ENCODE measurements at regions not wholly inside any gene's neighbourhood (a gene's known extent, or its start where the extent isn't known, plus 50 kb on each side); places are given as distances from the start of the nearest gene placed in this dataset.

DNA sequence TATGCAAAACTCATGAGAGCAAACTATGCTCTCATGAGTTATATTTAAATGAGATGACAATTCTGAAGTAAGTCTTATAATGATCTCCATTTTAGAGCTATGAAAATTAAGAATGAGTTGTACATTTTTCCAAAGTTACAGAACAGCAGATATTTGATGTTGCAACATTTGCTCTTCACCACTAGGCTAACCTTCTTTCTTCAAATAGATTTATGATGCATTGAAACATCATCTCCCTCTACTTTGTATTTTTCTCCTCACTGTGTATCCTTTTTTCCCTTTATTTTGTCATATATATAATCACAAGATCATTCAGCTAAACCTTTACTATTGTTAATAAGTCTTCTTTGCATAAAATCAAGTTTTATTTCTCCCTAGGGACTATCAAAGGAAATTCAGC lies 497.7 kb upstream of the TYRP1 start:
- no peaks in the 10 kb centered on the region for H3K9me3 ChIP-seq (ENCODE audit: insufficient read depth, low read depth)
- no TSS peak for BruUV-seq (replicated peaks)
- H3K36me3 ChIP-seq (ENCODE audit: low read depth): no peaks in the 10 kb centered on the region
- H3K9me2 ChIP-seq (ENCODE audit: insufficient read depth): no peaks in the 10 kb centered on the region
- no peaks in the 10 kb centered on the region for H3K79me2 ChIP-seq (ENCODE audit: low read depth)
- no peaks in the 10 kb centered on the region for H4K20me1 ChIP-seq (ENCODE audit: insufficient read depth)
- no peak overlapping the region for H2AFZ ChIP-seq
- TF ChIP-seq, protein P1, sequence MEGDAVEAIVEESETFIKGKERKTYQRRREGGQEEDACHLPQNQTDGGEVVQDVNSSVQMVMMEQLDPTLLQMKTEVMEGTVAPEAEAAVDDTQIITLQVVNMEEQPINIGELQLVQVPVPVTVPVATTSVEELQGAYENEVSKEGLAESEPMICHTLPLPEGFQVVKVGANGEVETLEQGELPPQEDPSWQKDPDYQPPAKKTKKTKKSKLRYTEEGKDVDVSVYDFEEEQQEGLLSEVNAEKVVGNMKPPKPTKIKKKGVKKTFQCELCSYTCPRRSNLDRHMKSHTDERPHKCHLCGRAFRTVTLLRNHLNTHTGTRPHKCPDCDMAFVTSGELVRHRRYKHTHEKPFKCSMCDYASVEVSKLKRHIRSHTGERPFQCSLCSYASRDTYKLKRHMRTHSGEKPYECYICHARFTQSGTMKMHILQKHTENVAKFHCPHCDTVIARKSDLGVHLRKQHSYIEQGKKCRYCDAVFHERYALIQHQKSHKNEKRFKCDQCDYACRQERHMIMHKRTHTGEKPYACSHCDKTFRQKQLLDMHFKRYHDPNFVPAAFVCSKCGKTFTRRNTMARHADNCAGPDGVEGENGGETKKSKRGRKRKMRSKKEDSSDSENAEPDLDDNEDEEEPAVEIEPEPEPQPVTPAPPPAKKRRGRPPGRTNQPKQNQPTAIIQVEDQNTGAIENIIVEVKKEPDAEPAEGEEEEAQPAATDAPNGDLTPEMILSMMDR (conservative IDR thresholded peaks at IDR 0.05): no peak
- TF ChIP-seq EZH2 (IDR thresholded peaks at IDR 0.05; ENCODE audit: low read depth): no peak
- H3K27me3 ChIP-seq (ENCODE audit: insufficient read depth, low read depth): no peaks in the 10 kb centered on the region
- no peaks in the 10 kb centered on the region for H3F3A ChIP-seq (ENCODE audit: insufficient read depth, low read depth)
- CTCF ChIA-PET: no interaction called here
- no peak overlapping the region for H3K4me2 ChIP-seq
- intact Hi-C loops (cut with micrococcal nuclease; ENCODE audit: unreplicated experiment): no loop called here
- no peak overlapping the region for H3K4me3 ChIP-seq
- no peaks in the 10 kb centered on the region for H3K4me1 ChIP-seq (replicated peaks; ENCODE audit: insufficient read depth)
- no peak overlapping the region for H3K27ac ChIP-seq
- DNase-seq: no peak
- POLR2A ChIA-PET (ENCODE audit: unreplicated experiment): no interaction called here

DNA sequence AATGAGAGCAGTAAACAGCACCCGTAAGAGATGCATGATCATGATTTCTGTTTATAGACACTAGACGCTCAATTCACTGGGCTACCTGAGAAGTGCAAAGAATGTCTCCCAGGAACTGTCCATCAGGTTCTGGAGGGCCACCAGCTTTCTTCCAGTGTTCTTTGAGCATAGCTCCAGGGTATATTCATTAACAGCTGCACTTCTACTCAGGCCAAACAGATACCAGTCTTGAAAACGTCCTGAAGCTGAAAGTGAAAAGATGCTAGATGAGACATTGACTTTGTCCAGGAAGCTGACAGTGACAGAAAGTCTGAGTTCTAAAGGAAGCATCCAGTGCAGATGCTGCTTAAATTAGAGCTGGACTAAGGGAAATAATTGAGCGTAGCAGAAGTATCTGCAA lies 488.7 kb upstream of the TYRP1 start:
- no TSS peak for BruUV-seq (replicated peaks)
- no peaks in the 10 kb centered on the region for H3K9me2 ChIP-seq (ENCODE audit: insufficient read depth)
- no peaks in the 10 kb centered on the region for H3K4me1 ChIP-seq (replicated peaks; ENCODE audit: insufficient read depth)
- H3K9me3 ChIP-seq (ENCODE audit: insufficient read depth, low read depth): no peaks in the 10 kb centered on the region
- POLR2A ChIA-PET (ENCODE audit: unreplicated experiment): no interaction called here
- H3K4me3 ChIP-seq: no peak overlapping the region
- CTCF ChIA-PET: no interaction called here
- TF ChIP-seq, protein P1 (conservative IDR thresholded peaks at IDR 0.05): no peak
- no peak for TF ChIP-seq EZH2 (IDR thresholded peaks at IDR 0.05; ENCODE audit: low read depth)
- no peak overlapping the region for H3K27ac ChIP-seq
- no peak overlapping the region for H3K4me2 ChIP-seq
- no peaks in the 10 kb centered on the region for H3K27me3 ChIP-seq (ENCODE audit: insufficient read depth, low read depth)
- intact Hi-C loops (cut with micrococcal nuclease; ENCODE audit: unreplicated experiment): no loop called here
- H3K36me3 ChIP-seq (ENCODE audit: low read depth): no peaks in the 10 kb centered on the region
- H3F3A ChIP-seq (ENCODE audit: insufficient read depth, low read depth): no peaks in the 10 kb centered on the region
- DNase-seq: no peak
- no peak overlapping the region for H2AFZ ChIP-seq
- no peaks in the 10 kb centered on the region for H3K79me2 ChIP-seq (ENCODE audit: low read depth)
- no peaks in the 10 kb centered on the region for H4K20me1 ChIP-seq (ENCODE audit: insufficient read depth)

DNA sequence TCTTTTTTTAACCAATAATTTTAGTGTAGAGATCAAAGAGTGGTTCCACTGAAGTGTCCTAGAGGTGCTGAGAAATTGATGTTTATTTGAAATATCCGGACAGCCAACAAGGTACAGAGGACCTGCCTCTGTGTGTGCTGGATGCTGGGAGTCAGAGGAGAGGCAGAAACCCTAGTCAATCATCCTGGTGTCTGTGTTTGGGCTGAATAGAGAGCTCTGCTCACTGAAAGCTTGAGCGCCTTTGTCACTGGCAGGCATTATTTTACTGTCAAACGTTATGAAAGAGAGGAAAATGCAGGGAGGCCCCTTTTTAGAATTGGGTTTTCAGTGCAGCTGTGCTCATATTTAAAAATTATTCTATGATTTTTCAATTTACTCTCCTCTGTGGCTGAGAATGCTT lies 480.3 kb upstream of the TYRP1 start:
- no peak for DNase-seq
- no peaks in the 10 kb centered on the region for H3K9me3 ChIP-seq (ENCODE audit: insufficient read depth, low read depth)
- H3K36me3 ChIP-seq (ENCODE audit: low read depth): no peaks in the 10 kb centered on the region
- H2AFZ ChIP-seq: no peak overlapping the region
- H3K27ac ChIP-seq: no peak overlapping the region
- H4K20me1 ChIP-seq (ENCODE audit: insufficient read depth): no peaks in the 10 kb centered on the region
- no peaks in the 10 kb centered on the region for H3K4me1 ChIP-seq (replicated peaks; ENCODE audit: insufficient read depth)
- no peaks in the 10 kb centered on the region for H3K27me3 ChIP-seq (ENCODE audit: insufficient read depth, low read depth)
- H3K4me3 ChIP-seq: no peak overlapping the region
- intact Hi-C loops (cut with micrococcal nuclease; ENCODE audit: unreplicated experiment): no loop called here
- BruUV-seq (replicated peaks): no TSS peak
- POLR2A ChIA-PET (ENCODE audit: unreplicated experiment): no interaction called here
- no peaks in the 10 kb centered on the region for H3K79me2 ChIP-seq (ENCODE audit: low read depth)
- TF ChIP-seq, protein P1 (conservative IDR thresholded peaks at IDR 0.05): no peak
- no peak for TF ChIP-seq EZH2 (IDR thresholded peaks at IDR 0.05; ENCODE audit: low read depth)
- H3K4me2 ChIP-seq: no peak overlapping the region
- no peaks in the 10 kb centered on the region for H3K9me2 ChIP-seq (ENCODE audit: insufficient read depth)
- CTCF ChIA-PET: no interaction called here
- H3F3A ChIP-seq (ENCODE audit: insufficient read depth, low read depth): no peaks in the 10 kb centered on the region

Measured in PC-9 (cell line).